ENCODE measurements at regions not wholly inside any gene's neighbourhood (a gene's known extent, or its start where the extent isn't known, plus 50 kb on each side); places are given as distances from the start of the nearest gene placed in this dataset.

DNA sequence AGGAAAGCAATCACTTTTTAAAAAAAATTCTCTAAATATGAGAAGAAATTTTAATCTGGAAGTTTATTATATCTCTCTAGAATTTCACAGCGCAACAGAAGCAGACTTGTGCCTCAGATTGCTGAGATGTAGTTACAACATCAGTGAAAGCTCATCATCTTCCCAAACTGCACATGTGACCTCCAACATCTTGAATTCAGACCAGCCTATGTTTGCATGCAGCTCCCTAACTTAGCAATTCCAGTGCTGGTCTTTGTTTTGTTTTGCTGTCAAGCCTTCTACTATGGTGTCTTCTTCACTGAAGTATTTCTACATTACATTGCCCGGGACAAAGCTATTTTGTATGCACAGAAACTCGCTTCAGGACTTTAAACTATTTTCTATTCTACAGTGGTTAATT lies 684.8 kb upstream of the PTBP2 start:
- H2AFZ ChIP-seq (ENCODE audit: low read depth, low read length), result no peak overlapping the region
- H3K9me3 ChIP-seq (ENCODE audit: insufficient read depth, low read length), result no peaks in the 10 kb centered on the region
- no peaks in the 10 kb centered on the region for H3K27me3 ChIP-seq (ENCODE audit: low read depth, low read length)
- H3K79me2 ChIP-seq (ENCODE audit: low read length), result no peaks in the 10 kb centered on the region
- no peaks in the 10 kb centered on the region for H3K36me3 ChIP-seq (replicated peaks; ENCODE audit: low read depth, low read length)
- no peak overlapping the region for H3K27ac ChIP-seq (ENCODE audit: low read length)
- no peaks in the 10 kb centered on the region for H4K20me1 ChIP-seq (ENCODE audit: insufficient read depth, low read length)
- TF ChIP-seq, protein P1, sequence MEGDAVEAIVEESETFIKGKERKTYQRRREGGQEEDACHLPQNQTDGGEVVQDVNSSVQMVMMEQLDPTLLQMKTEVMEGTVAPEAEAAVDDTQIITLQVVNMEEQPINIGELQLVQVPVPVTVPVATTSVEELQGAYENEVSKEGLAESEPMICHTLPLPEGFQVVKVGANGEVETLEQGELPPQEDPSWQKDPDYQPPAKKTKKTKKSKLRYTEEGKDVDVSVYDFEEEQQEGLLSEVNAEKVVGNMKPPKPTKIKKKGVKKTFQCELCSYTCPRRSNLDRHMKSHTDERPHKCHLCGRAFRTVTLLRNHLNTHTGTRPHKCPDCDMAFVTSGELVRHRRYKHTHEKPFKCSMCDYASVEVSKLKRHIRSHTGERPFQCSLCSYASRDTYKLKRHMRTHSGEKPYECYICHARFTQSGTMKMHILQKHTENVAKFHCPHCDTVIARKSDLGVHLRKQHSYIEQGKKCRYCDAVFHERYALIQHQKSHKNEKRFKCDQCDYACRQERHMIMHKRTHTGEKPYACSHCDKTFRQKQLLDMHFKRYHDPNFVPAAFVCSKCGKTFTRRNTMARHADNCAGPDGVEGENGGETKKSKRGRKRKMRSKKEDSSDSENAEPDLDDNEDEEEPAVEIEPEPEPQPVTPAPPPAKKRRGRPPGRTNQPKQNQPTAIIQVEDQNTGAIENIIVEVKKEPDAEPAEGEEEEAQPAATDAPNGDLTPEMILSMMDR (IDR thresholded peaks at IDR 0.05; ENCODE audit: low read depth, low read length), result no peak
- TF ChIP-seq EZH2phosphoT487 (IDR thresholded peaks at IDR 0.05; ENCODE audit: low read depth), result no peak
- H3K4me1 ChIP-seq (ENCODE audit: low read length), result no peaks in the 10 kb centered on the region
- no peak overlapping the region for H3K9ac ChIP-seq (ENCODE audit: low read length)
- H3K4me3 ChIP-seq (ENCODE audit: low read length), result no peak overlapping the region
- no peak overlapping the region for H3K4me2 ChIP-seq (ENCODE audit: low read length)

DNA sequence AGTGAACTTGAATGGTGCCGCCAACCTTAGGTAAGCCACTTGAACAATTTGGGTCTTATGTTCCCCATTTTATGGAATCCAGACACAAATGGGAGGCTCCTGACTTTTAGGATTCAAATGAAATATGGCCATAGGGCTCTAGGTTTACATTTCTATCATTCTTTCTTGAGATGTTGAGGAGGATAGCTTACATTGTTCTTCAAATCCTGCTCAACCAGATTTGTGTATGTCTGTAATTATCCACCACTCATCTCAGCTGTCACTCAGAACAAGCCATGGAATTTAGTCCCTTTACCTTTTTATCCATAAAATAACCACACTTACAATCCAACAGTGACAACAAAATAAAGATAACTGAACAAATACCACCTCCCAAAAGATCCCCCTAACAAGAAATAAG lies 682.9 kb upstream of the PTBP2 start:
- no peak overlapping the region for H2AFZ ChIP-seq (ENCODE audit: low read depth, low read length)
- no peaks in the 10 kb centered on the region for H3K27me3 ChIP-seq (ENCODE audit: low read depth, low read length)
- no peak overlapping the region for H3K9ac ChIP-seq (ENCODE audit: low read length)
- no peaks in the 10 kb centered on the region for H3K9me3 ChIP-seq (ENCODE audit: insufficient read depth, low read length)
- H3K4me3 ChIP-seq (ENCODE audit: low read length), result no peak overlapping the region
- H4K20me1 ChIP-seq (ENCODE audit: insufficient read depth, low read length), result no peaks in the 10 kb centered on the region
- no peak overlapping the region for H3K27ac ChIP-seq (ENCODE audit: low read length)
- H3K36me3 ChIP-seq (replicated peaks; ENCODE audit: low read depth, low read length), result no peaks in the 10 kb centered on the region
- TF ChIP-seq, protein P1 (IDR thresholded peaks at IDR 0.05; ENCODE audit: low read depth, low read length), result no peak
- TF ChIP-seq EZH2phosphoT487 (IDR thresholded peaks at IDR 0.05; ENCODE audit: low read depth), result no peak
- H3K4me2 ChIP-seq (ENCODE audit: low read length), result no peak overlapping the region
- H3K4me1 ChIP-seq (ENCODE audit: low read length), result no peaks in the 10 kb centered on the region
- no peaks in the 10 kb centered on the region for H3K79me2 ChIP-seq (ENCODE audit: low read length)

DNA sequence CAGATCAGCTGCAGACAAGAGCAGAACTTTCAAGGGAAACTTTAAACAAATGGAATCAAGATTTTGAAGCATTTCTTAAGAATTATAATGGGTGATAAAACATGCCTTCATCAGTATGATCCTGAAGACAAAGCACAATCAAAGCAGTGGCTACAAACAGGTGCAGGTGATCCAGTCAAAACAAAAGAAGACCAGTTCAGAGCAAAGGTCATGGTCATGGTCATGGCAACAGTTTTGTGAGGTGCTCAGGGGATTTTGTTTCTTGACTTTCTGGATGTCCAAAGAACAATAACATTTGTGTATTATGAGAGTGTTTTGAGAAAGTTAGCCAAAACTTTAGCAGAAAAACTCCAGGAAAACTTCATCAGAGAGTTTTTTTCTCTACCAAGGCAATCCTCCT lies 681.7 kb upstream of the PTBP2 start:
- H3K27ac ChIP-seq (ENCODE audit: low read length), result no peak overlapping the region
- no peak overlapping the region for H3K9ac ChIP-seq (ENCODE audit: low read length)
- no peaks in the 10 kb centered on the region for H3K27me3 ChIP-seq (ENCODE audit: low read depth, low read length)
- no peaks in the 10 kb centered on the region for H3K9me3 ChIP-seq (ENCODE audit: insufficient read depth, low read length)
- no peaks in the 10 kb centered on the region for H3K4me1 ChIP-seq (ENCODE audit: low read length)
- no peak overlapping the region for H3K4me3 ChIP-seq (ENCODE audit: low read length)
- H2AFZ ChIP-seq (ENCODE audit: low read depth, low read length), result no peak overlapping the region
- no peaks in the 10 kb centered on the region for H4K20me1 ChIP-seq (ENCODE audit: insufficient read depth, low read length)
- H3K4me2 ChIP-seq (ENCODE audit: low read length), result no peak overlapping the region
- H3K36me3 ChIP-seq (replicated peaks; ENCODE audit: low read depth, low read length), result no peaks in the 10 kb centered on the region
- H3K79me2 ChIP-seq (ENCODE audit: low read length), result no peaks in the 10 kb centered on the region
- TF ChIP-seq, protein P1 (IDR thresholded peaks at IDR 0.05; ENCODE audit: low read depth, low read length), result no peak
- TF ChIP-seq EZH2phosphoT487 (IDR thresholded peaks at IDR 0.05; ENCODE audit: low read depth), result no peak

DNA sequence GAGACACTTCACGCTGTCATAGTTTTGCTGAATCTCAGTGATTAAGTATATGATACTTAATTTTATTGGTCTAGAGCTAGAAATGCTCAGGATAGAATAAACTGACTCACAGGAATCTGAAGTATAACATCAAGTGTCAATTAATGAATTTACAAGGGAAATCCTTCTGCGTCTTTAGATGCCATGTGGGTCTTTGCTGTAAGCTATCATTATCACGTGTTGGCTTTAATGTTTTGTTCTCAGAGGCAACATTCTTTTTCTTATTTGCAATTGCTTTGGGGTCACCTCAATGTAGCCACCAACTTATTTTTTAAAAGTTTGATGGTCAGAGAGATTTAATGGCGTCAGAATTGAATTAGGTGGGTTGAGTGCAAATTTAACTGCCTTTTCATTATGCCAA lies 680.1 kb upstream of the PTBP2 start:
- H3K79me2 ChIP-seq (ENCODE audit: low read length), result no peaks in the 10 kb centered on the region
- no peak overlapping the region for H3K9ac ChIP-seq (ENCODE audit: low read length)
- no peaks in the 10 kb centered on the region for H3K36me3 ChIP-seq (replicated peaks; ENCODE audit: low read depth, low read length)
- no peak overlapping the region for H3K4me3 ChIP-seq (ENCODE audit: low read length)
- H3K27ac ChIP-seq (ENCODE audit: low read length), result no peak overlapping the region
- no peaks in the 10 kb centered on the region for H3K27me3 ChIP-seq (ENCODE audit: low read depth, low read length)
- H2AFZ ChIP-seq (ENCODE audit: low read depth, low read length), result no peak overlapping the region
- H3K4me1 ChIP-seq (ENCODE audit: low read length), result no peaks in the 10 kb centered on the region
- H3K9me3 ChIP-seq (ENCODE audit: insufficient read depth, low read length), result no peaks in the 10 kb centered on the region
- no peak overlapping the region for H3K4me2 ChIP-seq (ENCODE audit: low read length)
- no peaks in the 10 kb centered on the region for H4K20me1 ChIP-seq (ENCODE audit: insufficient read depth, low read length)
- TF ChIP-seq, protein P1 (IDR thresholded peaks at IDR 0.05; ENCODE audit: low read depth, low read length), result no peak
- no peak for TF ChIP-seq EZH2phosphoT487 (IDR thresholded peaks at IDR 0.05; ENCODE audit: low read depth)
